NCI-H82 treated with DMSO at 0.1 percent for 48 hours (cell line): ENCODE measurements at regions not wholly inside any gene's neighbourhood (a gene's known extent, or its start where the extent isn't known, plus 50 kb on each side); places are given as distances from the start of the nearest gene placed in this dataset.
A peak's percentile ranks its signal among the peaks of the same experiment; 100 is the strongest.
"Not testable (repeated sequence)": the region's sequence is repeated elsewhere in the genome, so short reads cannot be mapped to it uniquely, and the experiment has no call there.

Experiments used
- DNase-seq: peaks from one replicate; lab custom pipeline; 2025; ENCODE audit not compliant: unreplicated experiment; lab: John Stamatoyannopoulos, UW

DNA sequence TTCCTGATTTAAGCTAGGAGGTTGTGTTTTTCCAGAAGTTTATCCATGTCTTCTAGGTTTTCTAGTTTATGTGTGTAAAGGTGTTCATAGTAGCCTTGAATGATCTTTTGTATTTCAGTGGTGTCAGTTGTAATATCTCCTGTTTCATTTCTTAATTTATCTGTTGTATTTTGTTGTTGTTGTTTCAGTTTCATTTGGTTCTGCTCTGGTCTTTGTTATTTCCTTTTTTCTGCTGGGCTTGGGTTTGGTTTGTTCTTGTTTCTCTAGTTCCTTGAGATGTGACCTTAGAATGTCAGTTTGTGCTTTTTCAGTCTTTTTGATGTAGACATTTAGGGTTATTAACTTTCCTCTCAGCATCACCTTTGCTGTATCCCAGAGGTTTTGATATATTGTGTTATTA lies 62.8 kb downstream of the SCP2D1 start:
- not testable (repeated sequence) for DNase-seq

DNA sequence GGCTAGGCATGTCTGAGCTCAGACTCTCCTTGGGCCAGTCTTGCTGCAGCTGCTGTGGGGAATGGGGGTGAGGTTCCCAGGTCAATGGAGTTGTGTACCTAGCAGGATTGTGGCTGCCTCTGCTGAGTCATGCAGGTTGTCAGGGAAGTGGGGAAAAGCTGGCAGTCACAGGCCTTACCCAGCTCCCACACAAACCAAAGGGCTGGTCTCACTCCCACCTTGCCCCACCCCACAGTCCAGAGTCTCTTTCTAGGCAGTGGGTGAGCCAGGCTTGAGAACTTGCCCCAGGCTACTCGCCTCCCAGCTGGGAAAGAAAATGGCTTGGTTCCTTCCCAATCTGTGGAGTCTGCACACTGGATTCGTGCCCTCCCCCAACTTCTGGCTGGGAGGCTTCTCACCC lies 65.7 kb downstream of the SCP2D1 start:
- no peak for DNase-seq

DNA sequence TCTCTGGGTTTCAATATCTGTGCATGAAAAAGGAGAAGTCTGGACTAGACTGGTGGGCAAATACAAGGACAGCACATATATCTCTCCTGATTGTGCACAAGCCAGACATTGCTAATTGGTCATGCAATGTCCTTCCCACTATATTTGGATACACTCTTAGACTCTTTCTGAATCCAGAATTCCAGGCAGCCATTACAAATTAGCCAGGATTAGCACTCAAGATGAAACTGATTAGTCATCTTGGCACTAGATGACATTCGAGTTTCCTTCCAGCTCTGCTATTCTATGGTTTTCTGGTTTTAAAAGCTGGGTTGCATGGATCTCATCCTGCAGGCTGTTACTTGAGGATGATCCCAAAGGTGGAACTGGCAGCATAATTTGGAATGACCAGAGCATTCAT lies 73.2 kb downstream of the SCP2D1 start:
- DNase-seq: no peak

DNA sequence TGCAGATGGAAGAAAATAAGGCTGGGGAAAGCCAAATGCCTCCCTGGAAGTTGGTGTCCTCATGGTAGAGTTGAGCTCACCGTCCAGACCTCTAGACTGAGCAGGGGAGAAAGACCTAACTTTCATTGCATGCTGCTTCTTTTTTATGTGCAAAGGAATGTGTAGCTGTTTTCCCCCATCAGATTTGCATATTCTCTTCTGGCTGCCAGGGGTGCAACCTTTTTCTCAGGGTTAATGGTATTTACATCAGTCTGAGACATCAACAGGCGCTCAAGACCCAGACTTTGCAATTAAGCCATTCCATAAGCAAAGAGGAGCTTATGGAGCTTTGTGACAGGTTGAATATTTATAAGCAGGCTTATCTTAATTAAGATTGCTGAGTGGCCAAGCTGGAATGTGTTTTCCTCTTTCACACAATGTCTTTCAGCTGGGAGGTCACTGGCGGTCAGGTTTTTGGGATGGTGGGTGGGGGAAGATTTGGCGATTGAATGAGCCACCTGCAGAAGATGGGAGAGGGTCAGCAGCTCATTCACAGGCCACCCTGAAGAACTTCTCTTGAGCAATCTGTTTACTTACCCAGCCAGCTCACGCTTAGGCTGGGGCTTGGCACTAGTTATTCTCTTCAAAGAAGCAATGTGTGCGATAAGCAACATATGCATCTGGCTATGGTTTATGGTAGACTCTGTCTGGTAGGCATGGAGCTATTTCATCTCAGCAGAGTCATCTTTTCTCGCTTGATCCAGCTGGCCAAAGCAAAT lies 88.6 kb downstream of the SCP2D1 start:
- DNase-seq: peak; percentile 25

DNA sequence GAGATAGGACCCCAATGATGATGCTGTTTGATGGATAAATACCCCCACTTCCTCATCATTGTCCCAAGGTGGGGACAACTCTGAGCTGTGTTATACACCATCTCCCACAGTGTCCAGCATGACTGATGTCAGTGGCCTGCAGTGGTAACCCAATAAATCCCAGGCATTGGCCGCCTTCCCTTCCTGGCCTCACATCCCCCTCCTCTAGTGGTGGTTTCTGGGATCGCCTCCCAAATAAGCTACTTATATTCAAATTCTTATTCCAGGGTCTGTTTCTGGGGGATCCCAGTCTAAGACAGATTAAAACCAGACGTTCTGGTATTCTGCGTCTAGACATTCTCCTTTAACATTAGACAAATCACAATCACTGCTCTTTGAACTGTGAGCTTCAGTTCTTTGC lies 90.6 kb downstream of the SCP2D1 start:
- no peak for DNase-seq

DNA sequence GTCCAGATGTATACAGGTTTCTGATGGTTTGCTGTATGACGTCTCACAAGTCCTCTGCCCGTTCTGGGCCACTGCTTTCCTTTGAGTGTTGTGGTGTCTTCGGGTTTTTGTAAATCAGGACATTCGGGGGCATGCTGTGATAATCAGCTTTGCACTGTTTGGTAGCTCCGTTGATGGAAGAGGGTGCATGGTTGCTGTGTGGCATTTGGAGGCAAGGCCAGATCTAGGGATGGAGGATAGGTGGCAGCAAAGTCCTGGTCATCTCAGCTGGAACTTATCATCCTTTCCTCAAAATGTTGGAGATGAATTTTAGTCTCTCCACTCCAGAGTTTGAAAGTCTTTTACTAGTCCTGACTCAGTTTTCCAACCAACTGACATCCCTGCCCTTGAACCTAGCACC lies 91.0 kb downstream of the SCP2D1 start:
- no peak for DNase-seq

DNA sequence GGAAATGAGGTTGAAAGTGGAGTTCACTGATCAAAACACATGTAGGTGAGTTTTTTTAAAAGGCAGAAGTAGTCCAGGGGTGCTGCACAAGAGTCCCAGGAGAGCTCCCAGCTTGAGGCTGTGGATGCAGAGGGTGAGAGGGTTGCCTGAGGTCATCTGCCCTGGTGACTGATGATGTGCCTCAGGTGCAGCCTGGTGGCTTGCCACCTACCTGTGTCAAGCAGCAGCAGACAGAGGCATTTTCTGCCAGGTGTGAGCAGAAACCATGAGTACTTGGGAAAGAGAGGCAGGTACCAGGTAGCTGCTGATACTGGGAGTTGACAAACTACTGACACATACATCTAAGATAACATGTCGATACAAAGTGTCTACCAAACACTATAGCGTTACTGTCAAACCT lies 92.5 kb downstream of the SCP2D1 start:
- DNase-seq: no peak

DNA sequence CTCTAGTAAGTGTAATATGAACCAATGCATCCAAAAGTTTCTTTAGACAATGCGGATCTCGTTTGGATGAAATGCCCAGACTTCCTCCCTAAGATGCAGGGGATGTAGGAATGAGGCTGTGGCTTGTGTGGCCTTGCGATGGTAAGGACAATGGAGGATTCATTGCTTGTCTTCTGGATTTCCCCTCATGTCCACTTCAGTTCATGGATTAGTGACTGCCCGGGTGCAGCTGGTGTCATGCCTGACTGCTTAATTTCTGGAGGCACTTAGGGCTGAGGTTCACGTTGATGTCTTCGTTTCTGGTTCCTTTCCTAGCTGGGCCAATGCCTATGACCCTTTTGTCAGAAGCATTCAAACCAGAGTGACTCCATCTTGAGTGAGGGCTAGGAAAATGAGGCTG lies 93.8 kb downstream of the SCP2D1 start:
- DNase-seq: no peak

DNA sequence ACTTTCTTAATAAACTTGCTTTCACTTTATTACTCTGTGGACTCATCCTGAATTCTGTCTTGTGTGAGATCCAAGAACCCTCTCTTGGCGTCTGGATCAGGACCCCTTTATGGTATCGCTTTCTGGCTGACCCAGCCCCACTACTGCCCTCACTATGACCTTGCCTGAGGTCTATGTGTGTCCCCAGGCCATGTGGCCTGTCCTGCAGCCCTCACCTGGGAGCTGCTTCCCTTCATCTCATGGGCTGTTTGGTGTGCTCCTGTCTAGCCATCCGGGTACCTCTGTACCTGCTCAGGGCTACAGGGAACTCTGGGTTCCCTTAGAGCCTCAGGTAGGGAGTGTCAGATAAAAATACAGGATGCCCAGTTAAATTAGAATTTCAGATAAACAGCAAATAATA lies 94.5 kb downstream of the SCP2D1 start:
- DNase-seq: no peak

DNA sequence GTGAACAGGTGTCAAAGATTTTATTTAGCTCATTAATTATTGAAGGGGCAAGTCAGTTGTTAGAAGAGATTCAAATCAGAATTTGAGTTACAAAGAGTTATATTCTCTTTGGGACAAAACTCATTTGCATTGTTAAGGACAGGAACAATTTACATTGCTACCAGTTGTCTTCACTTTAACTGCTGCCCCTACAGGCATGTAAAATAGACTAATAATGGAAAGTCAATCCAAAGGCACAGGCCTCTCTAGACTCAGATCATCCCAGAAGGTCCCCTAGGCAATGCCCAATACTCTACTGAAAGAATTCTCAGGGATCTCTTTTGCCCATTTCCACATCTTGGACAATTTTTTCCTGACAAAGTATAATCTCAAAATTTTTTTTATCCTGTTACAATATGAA lies 95.7 kb downstream of the SCP2D1 start:
- DNase-seq: no peak

DNA sequence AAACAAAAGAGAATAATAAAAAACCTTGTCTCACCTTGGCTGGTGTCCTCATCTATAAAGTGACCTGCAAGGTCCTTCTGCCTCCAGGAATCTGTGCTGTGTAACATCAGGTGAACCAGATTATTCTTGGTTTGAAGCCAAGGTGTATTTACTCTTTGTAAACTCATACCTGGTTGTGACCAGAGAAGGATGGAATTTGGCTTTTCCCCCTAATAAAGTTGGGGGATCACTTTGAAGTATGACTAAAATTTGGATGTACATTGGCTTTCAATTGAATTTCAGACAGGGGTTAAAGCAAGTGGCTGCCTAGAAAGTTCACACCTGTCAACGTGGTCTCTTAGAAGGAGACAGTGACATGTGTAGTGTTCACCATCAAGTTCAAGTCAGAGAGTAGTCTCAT lies 100.1 kb downstream of the SCP2D1 start:
- no peak for DNase-seq

DNA sequence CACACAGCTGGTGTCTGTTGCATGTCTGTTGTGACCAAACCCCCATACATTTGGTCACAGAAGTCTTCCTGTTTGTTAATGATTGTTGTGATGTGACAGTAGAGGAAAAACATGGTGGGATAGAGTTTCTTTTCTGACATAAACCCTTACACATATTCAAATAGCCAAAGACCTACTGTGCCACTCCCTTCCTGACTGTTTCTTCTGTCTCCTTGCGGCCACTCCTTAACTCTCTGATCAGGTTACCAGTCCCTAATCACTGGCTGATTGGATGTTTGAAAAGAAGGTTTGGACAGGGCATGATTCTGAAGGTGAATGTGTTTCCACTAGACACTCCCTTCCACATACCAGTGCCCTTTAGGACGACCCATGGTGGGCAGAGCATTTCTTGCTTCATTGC lies 101.2 kb downstream of the SCP2D1 start:
- no peak for DNase-seq

DNA sequence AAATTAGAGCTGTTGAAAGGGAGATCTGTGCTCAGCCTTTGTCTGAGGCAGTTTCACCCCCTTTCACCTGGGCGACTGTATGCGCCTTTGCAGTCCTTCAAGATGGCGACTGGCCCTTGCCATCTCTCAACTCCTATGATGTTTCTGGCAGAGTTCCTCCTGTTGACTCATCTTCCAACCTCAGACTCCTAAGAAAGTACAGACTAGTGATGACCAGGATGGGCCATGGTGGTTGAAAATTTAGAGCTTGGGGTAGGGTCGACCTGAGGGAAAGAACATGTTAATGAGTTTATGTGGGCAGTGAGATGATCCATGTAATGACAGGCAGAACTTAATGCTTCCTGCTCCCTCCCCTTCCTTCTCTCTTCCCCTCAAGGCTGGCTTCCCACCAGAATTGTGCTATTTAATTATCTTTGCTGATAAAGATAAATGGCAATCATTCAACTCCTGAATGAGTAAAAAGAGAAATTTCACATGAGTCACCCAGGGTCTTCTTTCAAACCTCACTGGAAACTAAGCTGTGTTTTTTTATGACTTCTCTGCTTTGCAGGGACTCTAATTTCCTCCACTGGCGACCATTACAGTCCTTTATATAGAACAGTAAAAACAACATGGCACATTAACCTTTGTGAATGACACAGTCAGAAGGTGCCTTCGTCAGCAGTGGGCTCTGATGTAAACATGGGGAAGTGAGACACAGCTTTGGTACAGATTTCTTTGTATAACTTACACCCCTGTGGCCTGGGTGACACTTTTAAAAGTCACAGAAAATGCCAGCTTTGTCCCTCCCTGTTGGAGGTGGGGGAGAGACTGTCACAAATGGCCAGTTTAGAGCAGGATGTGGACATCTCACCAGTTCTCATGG lies 103.5 kb downstream of the SCP2D1 start:
- no peak for DNase-seq

DNA sequence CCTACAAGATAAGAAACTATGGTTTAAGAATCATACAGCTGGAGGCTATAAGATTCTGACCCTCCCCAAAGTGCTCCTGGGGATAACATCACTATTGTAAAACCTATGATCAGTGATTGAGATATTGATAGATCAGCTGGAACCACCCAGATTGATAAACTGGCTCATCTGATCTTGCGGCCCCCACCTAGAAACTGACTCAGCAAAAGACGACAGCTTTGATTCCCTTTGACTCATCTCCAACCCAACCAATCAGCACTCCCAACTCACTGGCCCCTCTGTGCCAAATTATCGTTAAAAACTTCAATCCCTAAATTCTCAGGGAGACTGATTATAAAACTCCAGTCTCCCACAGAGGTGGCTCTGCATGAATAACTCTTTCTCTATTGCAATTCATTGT lies 106.4 kb downstream of the SCP2D1 start:
- DNase-seq: no peak

DNA sequence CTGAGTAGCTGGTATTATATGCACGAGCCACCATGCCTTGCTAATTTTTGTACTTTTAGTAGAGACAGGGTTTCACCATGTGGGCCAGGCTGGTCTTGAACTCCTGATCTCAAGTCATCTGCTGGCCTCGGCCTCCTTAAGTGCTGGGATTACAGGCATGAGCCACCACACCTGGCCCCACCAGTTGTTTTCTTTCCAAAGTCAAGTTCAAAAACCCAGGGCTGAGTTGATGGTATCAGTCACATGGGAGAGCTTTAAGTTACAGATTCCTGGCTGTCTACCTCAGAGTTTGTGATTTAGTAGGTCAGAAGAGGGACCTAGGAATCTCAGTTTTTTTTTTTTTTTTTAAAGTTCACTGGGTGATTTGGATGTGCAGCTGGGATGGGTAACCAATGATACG lies 107.7 kb downstream of the SCP2D1 start:
- no peak for DNase-seq

DNA sequence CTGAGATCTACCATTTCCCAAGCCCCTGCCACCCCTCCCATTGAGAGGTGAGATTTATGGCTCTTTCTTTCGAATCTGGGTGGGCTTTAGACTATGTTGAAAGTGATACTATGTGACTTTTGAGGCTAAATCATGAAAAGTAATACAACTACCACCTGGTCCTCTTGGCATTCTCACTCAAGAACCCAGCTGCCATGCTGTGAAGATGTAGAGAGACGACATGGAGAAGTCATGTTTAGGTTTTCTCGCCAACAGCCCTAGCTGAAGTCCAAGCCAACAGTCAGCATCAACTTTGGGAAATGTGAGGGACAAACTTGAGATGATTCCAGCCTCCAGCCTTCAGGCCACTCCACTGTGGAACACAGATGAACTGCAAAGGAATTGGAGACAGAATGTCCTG lies 108.7 kb downstream of the SCP2D1 start:
- no peak for DNase-seq

DNA sequence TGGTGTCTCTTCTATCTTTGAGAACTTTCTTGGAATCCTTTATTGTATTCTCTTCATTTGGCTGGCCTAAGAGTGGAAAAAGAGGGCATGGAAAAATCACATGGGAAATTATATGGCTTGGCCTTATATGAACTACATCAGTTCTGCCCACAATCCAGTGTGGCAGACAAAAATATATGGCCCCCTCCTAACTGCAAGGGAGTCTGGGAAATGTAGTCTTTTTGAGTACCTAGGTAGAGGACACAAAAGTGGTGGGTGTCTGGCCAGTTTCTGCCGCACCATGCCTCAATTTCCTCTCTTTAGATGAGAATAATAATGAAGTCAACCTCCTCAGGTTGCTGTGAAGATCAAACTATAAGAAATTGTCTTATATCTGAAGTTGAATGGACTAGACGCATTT lies 109.3 kb downstream of the SCP2D1 start:
- no peak for DNase-seq

DNA sequence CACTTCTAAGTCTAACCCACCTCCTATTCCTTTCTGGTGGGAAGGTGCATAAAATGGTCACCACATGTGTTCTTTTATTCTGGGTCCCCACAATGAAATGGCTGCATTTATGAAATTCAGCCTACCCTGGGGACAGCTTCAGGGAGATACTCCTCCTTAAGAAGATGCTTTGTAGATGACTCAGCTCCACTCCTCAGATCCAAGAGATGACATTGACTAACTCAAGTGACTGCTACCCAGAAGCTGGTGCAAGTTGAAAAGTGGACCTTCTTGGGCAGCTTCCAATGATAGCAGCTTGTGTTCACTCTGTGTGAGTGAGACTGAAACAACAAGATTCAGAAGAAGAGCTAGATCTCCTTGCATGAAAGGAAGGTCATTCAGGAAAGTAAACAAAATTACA lies 113.4 kb downstream of the SCP2D1 start:
- no peak for DNase-seq

DNA sequence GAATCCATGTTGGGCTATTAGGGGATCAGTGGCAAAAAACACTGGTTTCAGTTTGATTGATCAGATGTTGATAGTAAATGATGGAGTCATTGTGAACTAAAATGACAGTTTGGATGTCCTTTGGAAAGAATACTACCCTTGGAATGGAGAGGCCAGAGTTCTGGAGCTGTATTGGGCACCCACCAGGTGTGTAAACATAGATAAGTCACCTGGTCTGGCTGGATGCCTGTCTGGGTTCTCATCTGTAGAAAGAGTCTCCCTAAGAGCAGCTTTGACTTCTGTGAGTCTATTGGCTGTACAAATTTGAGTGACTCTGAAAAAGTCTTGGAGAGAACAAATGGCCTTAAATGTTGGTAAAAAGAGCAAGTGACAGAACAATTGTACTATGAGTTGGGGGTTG lies 115.0 kb downstream of the SCP2D1 start:
- DNase-seq: no peak

DNA sequence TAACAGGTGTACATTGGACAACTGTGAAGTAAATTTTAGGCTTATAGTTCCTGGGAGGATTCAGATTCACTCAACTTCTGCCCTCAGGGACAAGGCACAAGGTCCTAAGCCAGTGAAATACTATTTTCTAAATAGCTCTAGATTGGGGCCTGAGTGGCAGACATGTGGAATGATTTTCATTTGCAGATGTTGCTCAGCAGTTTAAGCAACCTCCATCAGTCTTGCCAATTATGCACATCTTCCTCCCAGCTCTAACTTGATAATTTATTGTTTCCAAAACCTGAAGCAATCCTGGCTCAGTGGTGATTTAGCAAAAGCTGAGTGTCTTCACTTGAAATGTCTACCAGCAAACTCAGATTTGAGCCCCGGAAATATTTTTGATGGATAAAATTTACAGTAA lies 116.2 kb downstream of the SCP2D1 start:
- DNase-seq: no peak

DNA sequence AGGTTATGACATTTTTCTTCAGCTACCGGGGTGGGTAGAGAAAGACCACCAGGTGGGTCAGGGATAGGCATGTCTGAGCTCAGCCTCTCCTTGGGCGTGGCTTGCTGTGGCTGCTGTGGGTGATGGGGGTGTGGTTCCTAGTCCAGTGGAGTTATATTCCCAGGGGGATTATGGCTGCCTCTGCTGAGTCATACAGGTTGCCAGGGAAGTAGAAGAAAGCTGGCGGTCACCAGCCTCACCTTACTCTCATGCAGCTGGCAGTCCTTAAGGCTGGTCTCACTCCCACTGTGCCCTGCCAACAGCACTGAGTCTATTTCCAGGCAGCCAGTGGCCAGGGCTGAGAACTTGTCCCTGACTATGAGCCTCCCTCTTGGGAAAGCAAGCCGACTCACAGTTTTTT lies 130.0 kb downstream of the SCP2D1 start:
- no peak for DNase-seq

DNA sequence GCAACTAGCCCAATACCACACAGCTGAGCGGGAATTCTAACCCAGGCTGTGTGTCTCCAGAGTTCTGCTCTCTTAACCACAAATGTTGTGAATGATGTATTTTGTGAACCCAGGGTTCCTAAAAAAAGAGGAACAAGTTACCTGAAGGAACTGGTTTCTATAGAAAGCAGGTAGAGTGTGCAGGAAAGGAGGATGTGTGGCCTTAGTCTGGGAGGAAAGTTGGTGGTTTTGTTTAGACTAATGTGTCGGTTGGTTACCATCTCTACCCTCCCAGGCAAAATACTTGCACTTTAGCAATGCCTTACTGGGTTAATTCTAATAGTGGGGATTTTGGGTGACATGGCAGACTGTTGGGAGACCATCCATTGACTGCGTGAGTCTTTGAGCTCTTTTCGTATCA lies 143.3 kb downstream of the SCP2D1 start:
- DNase-seq: no peak

DNA sequence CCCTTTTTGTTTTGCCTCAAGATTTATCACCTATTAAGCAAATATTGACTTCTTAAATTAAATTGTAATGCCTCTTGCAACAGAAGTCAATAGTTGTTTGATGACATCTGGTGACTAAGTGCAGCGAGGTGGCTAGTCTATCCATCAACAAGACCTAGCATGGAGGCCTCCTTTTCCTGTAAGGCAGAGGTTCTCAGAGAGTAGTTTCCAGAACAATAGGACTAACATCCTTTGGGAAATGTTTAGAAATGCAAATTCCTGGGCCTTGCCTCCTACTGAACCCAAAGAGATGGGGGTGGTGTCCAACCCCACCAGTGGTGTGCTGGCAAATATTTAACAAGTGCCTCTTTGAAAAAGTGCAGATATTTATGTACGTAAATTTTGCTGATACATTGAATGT lies 143.7 kb downstream of the SCP2D1 start:
- no peak for DNase-seq
